GM21528 (cell line): ENCODE measurements at regions not wholly inside any gene's neighbourhood (a gene's known extent, or its start where the extent isn't known, plus 50 kb on each side); places are given as distances from the start of the nearest gene placed in this dataset.

Source experiments
- ATAC-seq: cut with Tn5 transposase; IDR thresholded peaks from one replicate; pipeline ENCODE4 v1.9.1; 2021; ENCODE audit warnings: mild to moderate bottlenecking, moderate library complexity; ENCODE audit not compliant: unreplicated experiment, low FRiP score

GRCh38 chr22:49026494-49027367, 800.9 kb downstream of the BRD1 start:
- no peak for ATAC-seq

GRCh38 chr22:49025791-49026493, 801.7 kb downstream of the BRD1 start:
- no peak for ATAC-seq

GRCh38 chr22:49024775-49025440, 802.8 kb downstream of the BRD1 start:
- no peak for ATAC-seq

- ATAC-seq = no peak
Observed at GRCh38 chr22:49023879-49024774, 803.5 kb downstream of the BRD1 start.

- no peak for ATAC-seq
Observed at GRCh38 chr22:49023161-49023878, 804.4 kb downstream of the BRD1 start.

- no peak for ATAC-seq
Observed at GRCh38 chr22:49022816-49023160, 804.9 kb downstream of the BRD1 start.

- ATAC-seq = no peak
Observed at GRCh38 chr22:49021926-49022815, 805.5 kb downstream of the BRD1 start.

- ATAC-seq = no peak
Observed at GRCh38 chr22:49021131-49021925, 806.3 kb downstream of the BRD1 start.

- ATAC-seq = no peak
Observed at GRCh38 chr22:49019737-49020713, 807.6 kb downstream of the BRD1 start.

- ATAC-seq = no peak
Observed at GRCh38 chr22:49018601-49019000, 809.1 kb downstream of the BRD1 start.

GRCh38 chr22:49017482-49018329, 810.0 kb downstream of the BRD1 start:
- ATAC-seq = no peak

- no peak for ATAC-seq
Observed at GRCh38 chr22:49016909-49017481, 810.7 kb downstream of the BRD1 start.

- ATAC-seq = no peak
Observed at GRCh38 chr22:49015993-49016908, 811.4 kb downstream of the BRD1 start.

- no peak for ATAC-seq
Observed at GRCh38 chr22:49015459-49015858, 812.2 kb downstream of the BRD1 start.
